Stomach smooth muscle (tissue), 2 donors: ENCODE measurements at regions not wholly inside any gene's neighbourhood (a gene's known extent, or its start where the extent isn't known, plus 50 kb on each side); places are given as distances from the start of the nearest gene placed in this dataset.
"Not testable (repeated sequence)": the region's sequence is repeated elsewhere in the genome, so short reads cannot be mapped to it uniquely, and the experiment has no call there.

Source experiments
- H3K27ac ChIP-seq: one replicate; pipeline ENCODE4 v1.7.0; 2013; ENCODE audit warnings: mild to moderate bottlenecking, low read length, inconsistent platforms
- H3K27me3 ChIP-seq, 2 donors: one replicate each; pipeline ENCODE4 v1.7.0; 2013; ENCODE audit warnings: low read length in 2 of 2; ENCODE audit not compliant: insufficient read depth in 2 of 2, control insufficient read depth in 1 of 2
- H3K36me3 ChIP-seq, 2 donors: one replicate each; pipeline ENCODE4 v1.7.0; 2013; ENCODE audit warnings: low read length in 2 of 2; ENCODE audit not compliant: control insufficient read depth in 2 of 2, insufficient read depth in 2 of 2
- H3K4me1 ChIP-seq: one replicate; pipeline ENCODE4 v1.7.0; 2013; ENCODE audit warnings: low read length; ENCODE audit not compliant: control insufficient read depth, insufficient read depth
- H3K4me3 ChIP-seq, 2 donors: one replicate each; pipeline ENCODE4 v1.7.0; 2013; ENCODE audit warnings: low read length in 2 of 2
- H3K9ac ChIP-seq, 2 donors: one replicate each; pipeline ENCODE4 v1.7.0; 2013; ENCODE audit warnings: low read length in 2 of 2, mild to moderate bottlenecking in 1 of 2
- H3K9me3 ChIP-seq, 2 donors: one replicate each; pipeline ENCODE4 v1.7.0; 2013; ENCODE audit warnings: low read length in 2 of 2; ENCODE audit not compliant: control insufficient read depth in 2 of 2
- donor health status: healthy.
- donor health status: Pancreatic carcinoma.

- no peak overlapping the region for H3K27ac ChIP-seq
- H3K36me3 ChIP-seq, result no peaks in the 10 kb centered on the region
- no peaks in the 10 kb centered on the region for H3K9me3 ChIP-seq
These were observed 51.9 kb upstream of the NMUR2 start for GRCh38 chr5:152456815-152457443.

GRCh38 chr5:152462021-152462721 is 57.1 kb upstream of the NMUR2 start:
- Histone ChIP-seq H3K4me1 (no peaks in the 10 kb centered on the region), H3K27ac (no peak overlapping the region), H3K27me3 (no peaks in the 10 kb centered on the region), H3K36me3 (no peaks in the 10 kb centered on the region), H3K9me3 (peaks cover 0 to 2% of the 10 kb centered on the region in 2 donors), H3K9ac (no peak overlapping the region), H3K4me3 (no peak overlapping the region)

More at GRCh38 chr5:152456815-152457443, 51.9 kb upstream of the NMUR2 start:
- Histone ChIP-seq H3K27me3 (no peaks in the 10 kb centered on the region), H3K4me1 (no peaks in the 10 kb centered on the region), H3K4me3 (no peak overlapping the region), H3K9ac (no peak overlapping the region)

GRCh38 chr5:152464048-152464447 is 59.0 kb upstream of the NMUR2 start:
- H3K27ac ChIP-seq, result no peak overlapping the region
- H3K4me1 ChIP-seq, result no peaks in the 10 kb centered on the region
- H3K4me3 ChIP-seq, result no peak overlapping the region
- no peaks in the 10 kb centered on the region for H3K27me3 ChIP-seq
- no peaks in the 10 kb centered on the region for H3K36me3 ChIP-seq
- no peak overlapping the region for H3K9ac ChIP-seq
- H3K9me3 ChIP-seq, result peaks cover 0 to 2% of the 10 kb centered on the region in 2 donors

GRCh38 chr5:152465140-152465539 is 60.1 kb upstream of the NMUR2 start:
- Histone ChIP-seq H3K4me3 (no peak overlapping the region), H3K27ac (no peak overlapping the region), H3K27me3 (no peaks in the 10 kb centered on the region), H3K4me1 (no peaks in the 10 kb centered on the region), H3K36me3 (no peaks in the 10 kb centered on the region), H3K9ac (no peak overlapping the region), H3K9me3 (peaks cover 0 to 2% of the 10 kb centered on the region in 2 donors)

GRCh38 chr5:152466085-152466745 is 61.1 kb upstream of the NMUR2 start:
- Histone ChIP-seq H3K4me1 (no peaks in the 10 kb centered on the region), H3K27me3 (no peaks in the 10 kb centered on the region), H3K9ac (no peak overlapping the region), H3K4me3 (no peak overlapping the region), H3K9me3 (peaks cover 0 to 2% of the 10 kb centered on the region in 2 donors), H3K27ac (no peak overlapping the region), H3K36me3 (no peaks in the 10 kb centered on the region)

- Histone ChIP-seq H3K9ac (no peak overlapping the region), H3K9me3 (peaks cover 0 to 2% of the 10 kb centered on the region in 2 donors), H3K27ac (no peak overlapping the region), H3K4me3 (no peak overlapping the region), H3K27me3 (no peaks in the 10 kb centered on the region), H3K4me1 (no peaks in the 10 kb centered on the region), H3K36me3 (no peaks in the 10 kb centered on the region)
These were observed 65.1 kb upstream of the NMUR2 start for GRCh38 chr5:152470167-152470566.

GRCh38 chr5:152472083-152472482 is 67.0 kb upstream of the NMUR2 start:
- Histone ChIP-seq H3K4me1 (no peaks in the 10 kb centered on the region), H3K4me3 (no peak overlapping the region), H3K36me3 (no peaks in the 10 kb centered on the region), H3K9me3 (no peaks in the 10 kb centered on the region), H3K27me3 (no peaks in the 10 kb centered on the region), H3K27ac (no peak overlapping the region), H3K9ac (no peak overlapping the region)

- Histone ChIP-seq H3K4me1 (no peaks in the 10 kb centered on the region), H3K36me3 (no peaks in the 10 kb centered on the region)
These were observed 69.9 kb upstream of the NMUR2 start for GRCh38 chr5:152474961-152475360.

GRCh38 chr5:152477536-152477935 is 72.5 kb upstream of the NMUR2 start:
- no peaks in the 10 kb centered on the region for H3K4me1 ChIP-seq
- no peak overlapping the region for H3K4me3 ChIP-seq
- H3K9me3 ChIP-seq, result no peaks in the 10 kb centered on the region
- H3K27me3 ChIP-seq, result no peaks in the 10 kb centered on the region
- H3K27ac ChIP-seq, result no peak overlapping the region
- no peak overlapping the region for H3K9ac ChIP-seq
- no peaks in the 10 kb centered on the region for H3K36me3 ChIP-seq

More at GRCh38 chr5:152474961-152475360, 69.9 kb upstream of the NMUR2 start:
- Histone ChIP-seq H3K9me3 (no peaks in the 10 kb centered on the region), H3K27ac (no peak overlapping the region), H3K27me3 (no peaks in the 10 kb centered on the region), H3K4me3 (no peak overlapping the region), H3K9ac (no peak overlapping the region)

- not testable (repeated sequence) for H3K27ac ChIP-seq, H3K27me3 ChIP-seq, H3K9ac ChIP-seq, H3K4me3 ChIP-seq, H3K9me3 ChIP-seq, H3K36me3 ChIP-seq, H3K4me1 ChIP-seq
These were observed 74.8 kb upstream of the NMUR2 start for GRCh38 chr5:152479866-152480265.

GRCh38 chr5:152480677-152481076 is 75.6 kb upstream of the NMUR2 start:
- not testable (repeated sequence) for H3K27ac ChIP-seq, H3K4me3 ChIP-seq

More at GRCh38 chr5:152480677-152481076, 75.6 kb upstream of the NMUR2 start:
- H3K27me3 ChIP-seq, H3K9me3 ChIP-seq, H3K4me1 ChIP-seq, H3K9ac ChIP-seq, H3K36me3 ChIP-seq: not testable (repeated sequence)
